Peyer's patch (tissue), 4 donors: ENCODE measurements at regions not wholly inside any gene's neighbourhood (a gene's known extent, or its start where the extent isn't known, plus 50 kb on each side); places are given as distances from the start of the nearest gene placed in this dataset.
A peak's percentile ranks its signal among the peaks of the same experiment; 100 is the strongest.
"Not testable (repeated sequence)": the region's sequence is repeated elsewhere in the genome, so short reads cannot be mapped to it uniquely, and the experiment has no call there.

ENCODE experiments used
- DNase-seq, 3 donors: peaks; one replicate each; pipeline ENCODE4 v3.0.0-alpha.2; 2017 to 2019
- H3K27ac ChIP-seq, 4 donors: fragments of 200-600 bp; sonication (generic); one replicate each; pipeline ENCODE4 v1.5.1; 2016 to 2019
- H3K27me3 ChIP-seq, 2 donors: fragments of 200-600 bp; sonication (generic); one replicate each; pipeline ENCODE4 v1.5.1; 2019
- H3K36me3 ChIP-seq, 3 donors: fragments of 200-600 bp; sonication (generic); one replicate each; pipeline ENCODE4 v1.5.1; 2016 to 2019
- H3K4me1 ChIP-seq, 4 donors: fragments of 200-600 bp; sonication (generic); one replicate each; pipeline ENCODE4 v1.5.1; 2016 to 2019
- H3K4me3 ChIP-seq, 4 donors: fragments of 200-600 bp; sonication (generic); 1 replicate in 3 of 4; 2 replicates in 1 of 4; pipeline ENCODE4 v1.5.1; 2016 to 2019; ENCODE audit warnings: mild to moderate bottlenecking in 1 of 4
- H3K9me3 ChIP-seq, 4 donors: fragments of 200-600 bp; sonication (generic); one replicate each; pipeline ENCODE4 v1.5.1; 2016 to 2019; ENCODE audit warnings: mild to moderate bottlenecking in 1 of 4
- CTCF ChIP-seq, 6 experiments: fragments of 450-650 bp in 4 of 6; fragments of 200-600 bp in 2 of 6; sonication (generic) in 1 of 6; IDR thresholded peaks; one replicate each; pipeline ENCODE4 v1.5.1; 2017 to 2019; ENCODE audit warnings: antibody characterized with exemption in 6 of 6, mild to moderate bottlenecking in 3 of 6, moderate library complexity in 1 of 6
- POLR2A ChIP-seq, 2 donors: fragments of 450-650 bp; IDR thresholded peaks; one replicate each; pipeline ENCODE4 v1.5.1; 2017; ENCODE audit warnings: antibody characterized with exemption in 2 of 2, mild to moderate bottlenecking in 2 of 2, moderate library complexity in 2 of 2

- TF ChIP-seq CTCF (IDR thresholded peaks at IDR 0.05) = no peak
- TF ChIP-seq POLR2A (IDR thresholded peaks at IDR 0.05) = no peak
- Histone ChIP-seq H3K4me1 (no peaks in the 10 kb centered on the region), H3K4me3 (no peak overlapping the region), H3K27ac (no peak overlapping the region), H3K9me3 (peaks cover 0 to 4% (median 0%) of the 10 kb centered on the region in 4 donors), H3K36me3 (no peaks in the 10 kb centered on the region), H3K27me3 (no peaks in the 10 kb centered on the region)
- DNase-seq = peak in 1 of 3 donors; percentile 17
Observed at GRCh38 chr7:63047061-63047460, 951.6 kb upstream of the ZNF722 start.

DNA sequence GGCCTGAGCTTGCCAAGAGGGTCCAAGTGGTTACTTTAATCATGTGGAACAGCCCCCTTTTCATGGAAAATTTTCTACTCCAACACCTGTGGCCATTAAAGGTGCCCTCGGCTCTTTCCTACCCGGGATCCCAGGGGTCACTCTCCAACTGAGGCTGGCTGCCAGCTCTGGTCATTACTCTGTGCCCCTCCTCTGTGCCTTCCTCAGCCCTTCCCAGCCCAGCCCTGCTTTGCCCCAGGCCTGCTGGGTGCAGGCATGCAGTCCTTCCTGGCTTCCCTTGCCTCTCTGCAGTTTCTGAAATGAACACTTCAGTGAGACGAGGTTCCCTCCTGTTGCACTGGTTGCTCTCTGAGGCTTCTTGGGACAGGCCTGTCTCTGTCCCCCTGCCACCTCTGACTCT lies 951.1 kb upstream of the ZNF722 start:
- Histone ChIP-seq H3K36me3 (no peaks in the 10 kb centered on the region), H3K9me3 (peaks cover 0 to 4% (median 0%) of the 10 kb centered on the region in 4 donors), H3K27me3 (no peaks in the 10 kb centered on the region), H3K27ac (no peak overlapping the region), H3K4me1 (no peaks in the 10 kb centered on the region), H3K4me3 (no peak overlapping the region)
- peak in 1 of 3 donors; percentile 14 for DNase-seq
- TF ChIP-seq CTCF (IDR thresholded peaks at IDR 0.05) = no peak
- TF ChIP-seq POLR2A (IDR thresholded peaks at IDR 0.05) = no peak

GRCh38 chr7:63054191-63054661 lies 944.4 kb upstream of the ZNF722 start:
- Histone ChIP-seq H3K27me3 (no peaks in the 10 kb centered on the region), H3K4me3 (no peak overlapping the region), H3K27ac (no peak overlapping the region), H3K4me1 (no peaks in the 10 kb centered on the region), H3K9me3 (peaks cover 0 to 11% (median 3%) of the 10 kb centered on the region in 4 donors), H3K36me3 (no peaks in the 10 kb centered on the region)
- TF ChIP-seq POLR2A (IDR thresholded peaks at IDR 0.05) (no peak), CTCF (IDR thresholded peaks at IDR 0.05) (no peak)
- DNase-seq = peak in 1 of 3 donors; percentile 22

DNA sequence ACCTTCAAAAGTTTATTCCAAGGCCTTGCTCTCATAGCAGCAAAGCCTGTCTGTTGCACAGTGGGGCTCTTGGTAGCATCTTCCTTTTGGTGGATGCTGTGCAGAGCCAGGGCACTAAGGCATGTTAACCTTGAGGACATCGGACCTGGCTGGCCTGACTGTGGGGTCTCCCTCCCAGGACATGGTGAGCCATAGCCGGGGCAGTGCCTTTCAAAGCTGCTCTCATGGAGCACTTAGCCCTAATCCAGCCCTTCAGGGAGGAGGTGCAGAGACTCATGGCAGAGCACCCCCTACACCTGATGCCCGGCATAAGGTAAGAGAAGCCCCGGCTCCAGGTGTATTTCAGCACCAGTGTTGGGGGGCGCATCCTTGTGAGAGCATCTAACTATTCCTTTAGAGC lies 941.4 kb upstream of the ZNF722 start:
- DNase-seq = peak in 1 of 3 donors; percentile 30
- H3K9me3 ChIP-seq = peaks cover 0 to 11% (median 3%) of the 10 kb centered on the region in 4 donors
- H3K4me1 ChIP-seq = no peaks in the 10 kb centered on the region
- no peak overlapping the region for H3K4me3 ChIP-seq
- no peaks in the 10 kb centered on the region for H3K36me3 ChIP-seq
- TF ChIP-seq POLR2A (IDR thresholded peaks at IDR 0.05) = no peak
- TF ChIP-seq CTCF (IDR thresholded peaks at IDR 0.05) = no peak
- no peak overlapping the region for H3K27ac ChIP-seq
- H3K27me3 ChIP-seq = no peaks in the 10 kb centered on the region

DNA sequence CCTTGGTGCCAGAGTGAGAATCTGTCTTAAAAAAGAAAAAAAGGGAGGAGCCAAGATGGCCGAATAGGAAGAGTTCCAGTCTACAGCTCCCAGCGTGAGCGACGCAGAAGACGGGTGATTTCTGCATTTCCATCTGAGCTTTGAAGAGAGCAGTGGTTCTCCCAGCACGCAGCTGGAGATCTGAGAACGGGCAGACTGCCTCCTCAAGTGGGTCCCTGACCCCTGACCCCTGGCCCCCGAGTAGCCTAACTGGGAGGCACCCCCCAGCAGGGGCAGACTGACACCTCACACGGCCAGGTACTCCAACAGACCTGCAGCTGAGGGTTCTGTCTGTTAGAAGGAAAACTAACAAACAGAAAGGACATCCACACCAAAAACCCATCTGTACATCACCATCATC lies 937.9 kb upstream of the ZNF722 start:
- H3K9me3 ChIP-seq, H3K27ac ChIP-seq, H3K36me3 ChIP-seq, H3K4me1 ChIP-seq, H3K27me3 ChIP-seq, H3K4me3 ChIP-seq: not testable (repeated sequence)
- peak in 1 of 3 donors; percentile 9 for DNase-seq

GRCh38 chr7:63065684-63066083 lies 933.0 kb upstream of the ZNF722 start:
- Histone ChIP-seq H3K36me3 (no peaks in the 10 kb centered on the region), H3K27ac (no peak overlapping the region), H3K4me1 (no peaks in the 10 kb centered on the region), H3K4me3 (no peak overlapping the region), H3K27me3 (no peaks in the 10 kb centered on the region), H3K9me3 (peaks cover 0 to 3% (median 0%) of the 10 kb centered on the region in 4 donors)
- DNase-seq = peak in 1 of 3 donors; percentile 6
- TF ChIP-seq CTCF (IDR thresholded peaks at IDR 0.05) = no peak
- TF ChIP-seq POLR2A (IDR thresholded peaks at IDR 0.05) = no peak

DNA sequence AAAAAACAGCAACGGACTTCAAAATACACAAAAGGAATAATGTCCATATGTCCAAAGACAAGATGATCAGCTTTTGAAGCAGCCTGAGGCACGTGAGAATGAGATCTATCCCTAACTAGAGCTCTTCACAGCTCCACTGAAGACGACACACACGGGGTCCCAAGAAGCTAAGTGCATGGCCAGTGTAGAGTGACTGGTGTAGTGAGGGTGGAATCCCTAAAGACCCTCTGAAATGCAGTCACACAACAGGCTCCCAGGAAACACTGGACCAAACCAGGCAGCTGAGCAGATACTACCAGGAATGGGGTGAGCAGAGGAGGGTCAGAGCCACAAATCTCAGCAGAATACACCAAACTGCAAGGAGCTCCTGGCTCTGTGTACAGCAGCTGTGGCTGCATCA lies 932.4 kb upstream of the ZNF722 start:
- H3K36me3 ChIP-seq, H3K4me3 ChIP-seq, H3K4me1 ChIP-seq, H3K27ac ChIP-seq, H3K9me3 ChIP-seq, H3K27me3 ChIP-seq, DNase-seq: not testable (repeated sequence)
